ENCODE measurements at regions not wholly inside any gene's neighbourhood (a gene's known extent, or its start where the extent isn't known, plus 50 kb on each side); places are given as distances from the start of the nearest gene placed in this dataset.
A peak's percentile ranks its signal among the peaks of the same experiment; 100 is the strongest.

- H3K4me3 ChIP-seq (ENCODE audit: low read depth, low read length) = no peak overlapping the region
- TF ChIP-seq CTCF (conservative IDR thresholded peaks at IDR 0.05; ENCODE audit: low read depth, low read length) = no peak
- no peak for DNase-seq (ENCODE audit: low read depth)
Observed at GRCh38 chr13:60655256-60655655, 258.2 kb downstream of the TDRD3 start.

- TF ChIP-seq CTCF (conservative IDR thresholded peaks at IDR 0.05; ENCODE audit: low read depth, low read length) = peak; percentile 49
- no peak overlapping the region for H3K4me3 ChIP-seq (ENCODE audit: low read depth, low read length)
- DNase-seq (ENCODE audit: low read depth) = peak; percentile 22
Observed at GRCh38 chr13:60654415-60654814, 257.4 kb downstream of the TDRD3 start.

GRCh38 chr13:60647547-60647946 lies 250.5 kb downstream of the TDRD3 start:
- TF ChIP-seq CTCF (conservative IDR thresholded peaks at IDR 0.05; ENCODE audit: low read depth, low read length) = no peak
- H3K4me3 ChIP-seq (ENCODE audit: low read depth, low read length) = no peak overlapping the region
- DNase-seq (ENCODE audit: low read depth) = no peak

DNA sequence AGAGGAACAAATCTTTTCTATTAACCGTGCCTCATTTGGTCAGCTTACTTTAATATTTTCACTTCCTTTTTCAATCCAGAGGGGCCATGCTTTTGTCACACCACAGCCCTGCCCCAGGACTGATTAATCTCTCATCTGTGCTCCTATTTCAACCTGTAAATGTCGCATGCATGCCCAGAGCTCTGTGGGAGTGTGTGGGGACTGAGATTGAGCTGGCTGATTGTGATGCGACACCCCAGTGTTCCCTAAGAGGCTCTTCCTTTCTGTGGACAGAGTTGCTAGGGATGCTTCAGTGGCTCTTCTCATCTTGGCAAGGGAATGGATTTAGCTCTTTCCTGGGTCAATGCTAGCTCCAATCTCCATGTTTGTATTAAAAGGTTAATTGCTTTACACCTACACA lies 249.6 kb downstream of the TDRD3 start:
- TF ChIP-seq CTCF (conservative IDR thresholded peaks at IDR 0.05; ENCODE audit: low read depth, low read length) = no peak
- no peak overlapping the region for H3K4me3 ChIP-seq (ENCODE audit: low read depth, low read length)
- no peak for DNase-seq (ENCODE audit: low read depth)

DNA sequence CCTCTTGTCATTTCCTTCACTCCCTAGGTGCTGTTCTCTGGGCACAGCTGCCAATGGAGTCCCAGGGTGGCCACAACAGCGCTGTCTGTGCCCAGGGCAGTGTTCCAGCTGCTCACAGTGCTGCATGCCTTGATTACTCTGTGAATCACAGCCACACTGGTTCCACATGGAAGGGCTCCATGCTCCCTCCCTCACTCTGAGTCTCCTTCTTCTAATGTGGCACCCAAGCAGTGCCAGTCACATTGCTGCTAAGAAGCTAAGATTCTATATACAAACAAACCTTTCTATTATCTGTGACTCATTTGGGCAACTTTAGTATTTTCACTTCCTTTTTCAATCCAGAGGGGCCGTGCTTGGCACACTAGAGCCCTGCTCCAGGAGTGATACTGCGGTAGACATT lies 248.7 kb downstream of the TDRD3 start:
- TF ChIP-seq CTCF (conservative IDR thresholded peaks at IDR 0.05; ENCODE audit: low read depth, low read length) = no peak
- no peak overlapping the region for H3K4me3 ChIP-seq (ENCODE audit: low read depth, low read length)

GRCh38 chr13:60642552-60642951 lies 245.5 kb downstream of the TDRD3 start:
- no peak for DNase-seq (ENCODE audit: low read depth)
- no peak for TF ChIP-seq CTCF (conservative IDR thresholded peaks at IDR 0.05; ENCODE audit: low read depth, low read length)
- H3K4me3 ChIP-seq (ENCODE audit: low read depth, low read length) = no peak overlapping the region

More for the DNA sequence above, 248.7 kb downstream of the TDRD3 start:
- no peak for DNase-seq (ENCODE audit: low read depth)

DNA sequence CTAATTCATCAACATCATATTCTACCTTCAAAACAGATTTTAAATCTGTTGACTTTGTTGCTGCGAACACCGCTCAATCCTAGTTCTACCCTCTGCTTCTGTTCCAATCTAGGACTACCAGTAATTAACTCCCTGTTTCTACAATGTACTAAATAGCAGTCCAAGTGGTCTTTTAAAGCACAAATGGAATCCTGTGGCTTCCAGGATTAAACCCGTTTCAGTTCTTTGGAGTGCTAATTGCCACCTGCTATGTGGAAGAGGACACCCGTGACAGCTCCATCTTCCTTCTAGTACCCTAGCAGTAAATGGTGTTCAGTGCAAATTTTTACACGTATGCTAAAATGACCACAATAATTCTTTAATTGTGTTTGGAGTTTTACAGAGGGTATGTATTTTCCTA lies 232.1 kb downstream of the TDRD3 start:
- DNase-seq (ENCODE audit: low read depth) = no peak
- no peak for TF ChIP-seq CTCF (conservative IDR thresholded peaks at IDR 0.05; ENCODE audit: low read depth, low read length)
- H3K4me3 ChIP-seq (ENCODE audit: low read depth, low read length) = no peak overlapping the region

All from choroid plexus epithelial cell (primary cell).